ENCODE measurements at regions not wholly inside any gene's neighbourhood (a gene's known extent, or its start where the extent isn't known, plus 50 kb on each side); places are given as distances from the start of the nearest gene placed in this dataset.

- no peaks in the 10 kb centered on the region for H3K79me2 ChIP-seq (ENCODE audit: insufficient read depth, low read length)
- no peaks in the 10 kb centered on the region for H3K27me3 Mint-ChIP-seq (ENCODE audit: low read depth)
These were observed 477.3 kb downstream of the LIG4 start for GRCh38 chr13:107738004-107738403.

More at GRCh38 chr13:107738004-107738403, 477.3 kb downstream of the LIG4 start:
- H3K23ac ChIP-seq (ENCODE audit: insufficient read length, low read depth, low read length), result no peak overlapping the region
- no peak overlapping the region for H3K27ac ChIP-seq (ENCODE audit: insufficient read length, low read depth, low read length)
- H2BK5ac ChIP-seq (ENCODE audit: insufficient read length, low read length), result no peak overlapping the region
- no peak overlapping the region for H3K56ac ChIP-seq (ENCODE audit: insufficient read length, low read depth, low read length)
- H3K14ac ChIP-seq (ENCODE audit: insufficient read depth, low read length), result no peak overlapping the region
- no peak overlapping the region for H2BK120ac ChIP-seq (ENCODE audit: low read depth, low read length, poor library complexity, severe bottlenecking)
- no peak overlapping the region for H2AFZ ChIP-seq (ENCODE audit: low read length)
- no peak for DNase-seq
- no peak overlapping the region for H3K4me2 ChIP-seq (ENCODE audit: insufficient read depth, insufficient read length, low read length)
- H3K79me1 ChIP-seq (ENCODE audit: insufficient read depth, low read depth, low read length, poor library complexity, severe bottlenecking), result no peaks in the 10 kb centered on the region
- H3K4me1 ChIP-seq (ENCODE audit: insufficient read depth, low read length), result no peaks in the 10 kb centered on the region
- H3K27me3 ChIP-seq (ENCODE audit: insufficient read depth, low read length), result no peaks in the 10 kb centered on the region
- no CpG with 5 or more reads among the region's 4 CpGs for WGBS (ENCODE audit: extremely low coverage, insufficient read length, low lambda C conversion rate)
- H3K23me2 ChIP-seq (ENCODE audit: insufficient read length, low read depth, low read length, poor library complexity, severe bottlenecking), result no peaks in the 10 kb centered on the region
- no peak overlapping the region for H3K18ac ChIP-seq (ENCODE audit: insufficient read length, low read depth, low read length)
- TF ChIP-seq CTCF (conservative IDR thresholded peaks at IDR 0.05), result no peak
- H3K4me1 Mint-ChIP-seq, result peaks cover 0 to 5% of the 10 kb centered on the region in 2 experiments; a peak in 1 of 4 replicates
- H3K36me3 Mint-ChIP-seq (ENCODE audit: insufficient read depth in 1 of 3, low read depth in 3 of 3), result peaks cover 0 to 5% (median 0%) of the 10 kb centered on the region in 3 experiments; a peak in 1 of 7 replicates
- H4K8ac ChIP-seq (replicated peaks; ENCODE audit: insufficient read length, low read depth, low read length), result no peak overlapping the region
- no peak overlapping the region for H4K5ac ChIP-seq (ENCODE audit: insufficient read length, low read depth, low read length)
- no peak overlapping the region for H2BK20ac ChIP-seq (ENCODE audit: low read depth, low read length, poor library complexity, severe bottlenecking)
- H3T11ph ChIP-seq (ENCODE audit: low read length), result no peak overlapping the region
- no peak overlapping the region for H3K9ac ChIP-seq (ENCODE audit: extremely low read depth, insufficient read length, low read length)
- no peak overlapping the region for H2BK12ac ChIP-seq (ENCODE audit: insufficient read length, low read depth, low read length)
- no peak overlapping the region for H4K91ac ChIP-seq (ENCODE audit: insufficient read length, low read depth, low read length)
- no peaks in the 10 kb centered on the region for H4K20me1 ChIP-seq (ENCODE audit: control insufficient read depth, insufficient read depth, insufficient read length)
- H3K27ac Mint-ChIP-seq, result no peak overlapping the region
- H3K4me3 Mint-ChIP-seq, result no peak overlapping the region
- H2AK5ac ChIP-seq (ENCODE audit: insufficient read length, low read length), result no peak overlapping the region
- no peak overlapping the region for H2BK15ac ChIP-seq (ENCODE audit: low read depth, low read length)
- no peaks in the 10 kb centered on the region for H3K9me3 ChIP-seq (ENCODE audit: control insufficient read depth, low read depth, low read length)
- no peak overlapping the region for H3K4ac ChIP-seq (ENCODE audit: low read depth, low read length)
- H3K9me3 Mint-ChIP-seq, result peaks cover 2 to 3% of the 10 kb centered on the region in 2 experiments; a peak in 2 of 5 replicates

All from H9 (cell line).